HG03066 (cell line): ENCODE measurements at regions not wholly inside any gene's neighbourhood (a gene's known extent, or its start where the extent isn't known, plus 50 kb on each side); places are given as distances from the start of the nearest gene placed in this dataset.

Experiments
- ATAC-seq: cut with Tn5 transposase; IDR thresholded peaks from one replicate; pipeline ENCODE4 v1.9.1; 2021; ENCODE audit warnings: low read depth; ENCODE audit not compliant: unreplicated experiment

- no peak for ATAC-seq
Observed at GRCh38 chr2:45275806-45276205, 266.6 kb upstream of the SIX2 start.

- no peak for ATAC-seq
Observed at GRCh38 chr2:45275242-45275805, 266.1 kb upstream of the SIX2 start.

GRCh38 chr2:45274250-45274926, 265.1 kb upstream of the SIX2 start:
- ATAC-seq, result no peak

GRCh38 chr2:45273412-45274249, 264.4 kb upstream of the SIX2 start:
- no peak for ATAC-seq

- no peak for ATAC-seq
Observed at GRCh38 chr2:45272549-45273265, 263.5 kb upstream of the SIX2 start.

- ATAC-seq, result no peak
Observed at GRCh38 chr2:45269149-45269793, 260.0 kb upstream of the SIX2 start.

- no peak for ATAC-seq
Observed at GRCh38 chr2:45268631-45269030, 259.4 kb upstream of the SIX2 start.

GRCh38 chr2:45267062-45267792, 258.0 kb upstream of the SIX2 start:
- no peak for ATAC-seq

- ATAC-seq, result no peak
Observed at GRCh38 chr2:45265336-45265735, 256.1 kb upstream of the SIX2 start.

- no peak for ATAC-seq
Observed at GRCh38 chr2:45264227-45265225, 255.3 kb upstream of the SIX2 start.

- no peak for ATAC-seq
Observed at GRCh38 chr2:45263147-45263546, 253.9 kb upstream of the SIX2 start.

- ATAC-seq, result no peak
Observed at GRCh38 chr2:45261746-45262145, 252.5 kb upstream of the SIX2 start.

- no peak for ATAC-seq
Observed at GRCh38 chr2:45260946-45261345, 251.7 kb upstream of the SIX2 start.

- no peak for ATAC-seq
Observed at GRCh38 chr2:45259547-45260160, 250.4 kb upstream of the SIX2 start.

- no peak for ATAC-seq
Observed at GRCh38 chr2:45259138-45259537, 249.9 kb upstream of the SIX2 start.

GRCh38 chr2:45258311-45258710, 249.1 kb upstream of the SIX2 start:
- no peak for ATAC-seq

GRCh38 chr2:45257820-45258219, 248.6 kb upstream of the SIX2 start:
- no peak for ATAC-seq

- ATAC-seq, result no peak
Observed at GRCh38 chr2:45256867-45257641, 247.8 kb upstream of the SIX2 start.
